Activated B cell treated with CpG ODN at 0.5 μM for 24 hours (primary cell): ENCODE measurements at regions not wholly inside any gene's neighbourhood (a gene's known extent, or its start where the extent isn't known, plus 50 kb on each side); places are given as distances from the start of the nearest gene placed in this dataset.
A peak's percentile ranks its signal among the peaks of the same experiment; 100 is the strongest.
"Not testable (repeated sequence)": the region's sequence is repeated elsewhere in the genome, so short reads cannot be mapped to it uniquely, and the experiment has no call there.

Experiments
- ATAC-seq: fragments of 200-7000 bp; cut with Tn5 transposase; one replicate; pipeline ENCODE4 v1.10.0; 2021; ENCODE audit warnings: low read depth, mild to moderate bottlenecking, moderate library complexity
- CTCF ChIA-PET: fragments of 350-600 bp; sonication (Branson Sonifier 250); formaldehyde crosslinking; loops from one replicate; lab custom pipeline; 2021; ENCODE audit warnings: antibody characterized with exemption; lab: Charles Lee
- POLR2A ChIA-PET: fragments of 350-600 bp; sonication (Branson Sonifier 250); formaldehyde crosslinking; loops from one replicate; lab custom pipeline; 2021; ENCODE audit warnings: antibody characterized with exemption; lab: Charles Lee
- DNase-seq: peaks from one replicate; pipeline ENCODE4 v3.0.0; 2022
- H3K27ac Mint-ChIP-seq: one replicate; pipeline ENCODE4 v1.8.0; 2020; ENCODE audit warnings: mixed read lengths
- H3K27me3 Mint-ChIP-seq: one replicate; pipeline ENCODE4 v1.8.0; 2021; ENCODE audit warnings: mixed read lengths
- H3K36me3 Mint-ChIP-seq: one replicate; pipeline ENCODE4 v1.8.0; 2021; ENCODE audit warnings: low read depth, mixed read lengths
- H3K4me1 Mint-ChIP-seq: one replicate; pipeline ENCODE4 v1.8.0; 2021; ENCODE audit warnings: mixed read lengths
- H3K4me3 Mint-ChIP-seq: one replicate; pipeline ENCODE4 v1.8.0; 2020; ENCODE audit warnings: mild to moderate bottlenecking, mixed read lengths
- H3K9me3 Mint-ChIP-seq: one replicate; pipeline ENCODE4 v1.8.0; 2020; ENCODE audit warnings: mixed read lengths
- CTCF ChIP-seq: fragments of 200-600 bp; IDR thresholded peaks from one replicate; pipeline ENCODE4 v1.8.0; 2022; ENCODE audit warnings: antibody characterized with exemption, mild to moderate bottlenecking
- intact Hi-C: fragments of 100-400 bp; cut with micrococcal nuclease; formaldehyde crosslinking; loops from one replicate; pipeline ENCODE4 v1.15.1; 2024

- ATAC-seq (no peak), DNase-seq (no peak)
- H3K4me1 Mint-ChIP-seq: no peaks in the 10 kb centered on the region
- no peak for TF ChIP-seq CTCF
- H3K36me3 Mint-ChIP-seq: peaks cover 2% of the 10 kb centered on the region
- no peak overlapping the region for H3K4me3 Mint-ChIP-seq
- H3K9me3 Mint-ChIP-seq: peaks cover 5% of the 10 kb centered on the region
- no peak overlapping the region for H3K27ac Mint-ChIP-seq
- intact Hi-C loops: loop anchor here (10.0 kb wide), 1 partner anchor 242 kb away; no protein-coding TSS in a partner anchor
- ChIA-PET CTCF (no interaction called here), POLR2A (no interaction called here)
- H3K27me3 Mint-ChIP-seq: peaks cover 3% of the 10 kb centered on the region
Measured at GRCh38 chr16:88192601-88193000, 190.2 kb upstream of the ZNF469 start.

GRCh38 chr16:88193706-88194396 is 188.9 kb upstream of the ZNF469 start:
- DNase-seq, POLR2A ChIA-PET: not testable (repeated sequence)
- intact Hi-C loops: loop anchor here (10.0 kb wide), 1 partner anchor 241 kb away; no protein-coding TSS in a partner anchor

DNA sequence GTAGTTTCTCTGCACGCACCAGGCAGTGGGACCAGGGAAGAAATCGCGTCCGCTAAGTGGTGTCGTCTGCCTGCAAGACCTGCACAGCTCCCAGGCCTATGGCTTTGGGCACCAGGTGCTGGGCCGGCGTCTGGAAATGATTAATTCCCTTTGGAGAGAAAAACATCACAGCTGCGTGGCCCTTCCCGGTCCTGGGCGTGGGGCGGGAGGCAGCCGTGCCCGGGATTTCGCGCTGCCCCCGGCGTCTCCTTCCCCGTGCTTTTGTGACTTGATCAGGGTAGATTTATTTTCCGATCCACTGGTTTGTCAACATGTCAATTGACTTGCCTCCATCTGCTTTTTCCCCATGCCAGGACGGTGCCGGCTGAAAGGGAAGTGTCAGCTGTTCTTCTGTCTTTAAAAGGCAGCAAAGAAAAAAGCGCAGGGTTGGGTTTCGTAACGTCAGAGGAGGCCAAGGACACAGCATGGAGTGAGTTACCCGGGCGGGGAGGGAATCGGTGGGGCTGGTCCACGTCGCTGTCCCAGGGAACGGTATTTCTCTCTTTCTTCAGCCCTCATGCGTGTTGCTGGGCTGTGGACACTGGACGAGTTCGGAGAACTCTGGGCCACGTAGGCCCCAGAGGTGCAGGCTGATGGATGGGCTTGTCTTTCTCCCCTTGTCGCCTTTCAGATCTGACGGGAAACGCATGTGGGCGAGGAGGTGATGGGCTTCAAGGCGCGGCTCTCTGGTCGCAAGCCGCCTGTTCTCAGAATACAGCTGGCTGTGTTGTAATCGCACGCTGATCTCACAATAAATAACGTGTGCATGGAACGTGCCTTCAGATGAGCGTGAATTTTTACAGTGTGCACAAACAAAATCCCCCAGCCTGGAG is 188.1 kb upstream of the ZNF469 start:
- DNase-seq (no peak), ATAC-seq (no peak)
- Mint-ChIP-seq H3K4me3 (no peak overlapping the region), H3K27me3 (no peaks in the 10 kb centered on the region), H3K36me3 (no peaks in the 10 kb centered on the region), H3K27ac (no peak overlapping the region), H3K4me1 (no peaks in the 10 kb centered on the region), H3K9me3 (peaks cover 3% of the 10 kb centered on the region)
- ChIA-PET CTCF (no interaction called here), POLR2A (no interaction called here)
- TF ChIP-seq CTCF: no peak
- intact Hi-C loops: loop anchor here (10.0 kb wide), 1 partner anchor 240 kb away; no protein-coding TSS in a partner anchor

More at GRCh38 chr16:88193706-88194396, 188.9 kb upstream of the ZNF469 start:
- CTCF ChIA-PET, H3K27me3 Mint-ChIP-seq, H3K27ac Mint-ChIP-seq, H3K4me1 Mint-ChIP-seq, H3K4me3 Mint-ChIP-seq, H3K9me3 Mint-ChIP-seq, H3K36me3 Mint-ChIP-seq: not testable (repeated sequence)
- peak; percentile 93 for ATAC-seq

DNA sequence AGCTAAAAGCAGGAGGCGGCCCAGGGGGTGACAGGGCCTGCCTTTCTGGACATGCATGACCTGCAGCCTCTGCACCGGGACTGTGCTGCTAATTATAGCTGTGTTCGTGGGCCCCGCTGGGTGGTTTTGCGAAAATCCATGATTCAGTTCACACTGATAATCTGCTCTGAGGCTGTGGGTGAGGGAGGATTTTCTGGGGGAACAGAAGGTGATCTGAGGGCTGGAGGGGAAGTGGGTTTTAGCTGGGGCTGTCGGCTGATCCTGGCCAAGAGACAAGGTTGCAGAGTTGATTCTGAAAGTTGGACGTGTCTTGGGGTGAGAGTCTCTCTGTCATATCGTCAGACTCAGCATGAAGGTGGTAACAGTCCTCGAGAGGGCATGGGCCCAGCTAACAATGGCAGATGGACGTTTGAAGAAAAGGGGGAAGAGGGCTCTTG is 187.5 kb upstream of the ZNF469 start:
- no peak for TF ChIP-seq CTCF
- CTCF ChIA-PET: no interaction called here
- intact Hi-C loops: loop anchor here (10.0 kb wide), 1 partner anchor 240 kb away; no protein-coding TSS in a partner anchor

DNA sequence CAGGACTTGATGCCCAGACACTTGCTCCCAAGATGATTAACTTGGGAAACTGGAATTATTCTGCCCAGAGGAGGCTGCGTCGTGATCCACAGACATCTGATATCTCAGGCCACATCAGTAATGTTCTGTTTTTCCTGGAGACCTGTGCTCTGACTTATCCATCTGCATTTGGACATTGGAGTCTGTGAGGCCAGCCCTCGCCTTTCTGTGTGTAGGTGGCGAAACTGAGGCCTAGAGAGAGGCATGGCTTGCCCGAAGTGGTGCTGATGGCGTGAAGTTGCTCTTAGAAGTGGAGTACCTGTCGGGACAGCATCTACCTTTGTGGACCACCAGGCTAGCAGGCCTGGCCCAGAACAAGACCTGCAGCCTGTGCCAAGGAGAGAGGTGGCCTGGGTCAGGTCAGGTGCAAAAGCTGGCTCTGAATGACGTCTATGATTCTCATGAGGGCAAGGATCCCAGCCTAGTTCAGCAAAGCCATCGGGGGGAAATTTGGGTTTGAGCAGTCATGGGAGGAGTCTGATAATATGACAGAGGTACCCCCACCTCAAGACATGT is 186.8 kb upstream of the ZNF469 start:
- POLR2A ChIA-PET: no interaction called here
- intact Hi-C loops: loop anchor here (10.0 kb wide), 1 partner anchor 239 kb away; no protein-coding TSS in a partner anchor
- Mint-ChIP-seq H3K4me1 (no peaks in the 10 kb centered on the region), H3K36me3 (no peaks in the 10 kb centered on the region), H3K27ac (no peak overlapping the region), H3K27me3 (no peaks in the 10 kb centered on the region), H3K4me3 (no peak overlapping the region), H3K9me3 (peaks cover 3% of the 10 kb centered on the region)
- ATAC-seq: no peak
- CTCF ChIA-PET: interaction anchor here (1.0 kb wide), 1 partner anchor 242 kb away, joined by 3 read pairs; no protein-coding TSS in a partner anchor
- no peak for TF ChIP-seq CTCF
- DNase-seq: no peak

More for the DNA sequence above, 187.5 kb upstream of the ZNF469 start:
- Mint-ChIP-seq H3K27ac (no peak overlapping the region), H3K27me3 (no peaks in the 10 kb centered on the region), H3K4me3 (no peak overlapping the region), H3K4me1 (no peaks in the 10 kb centered on the region), H3K36me3 (no peaks in the 10 kb centered on the region), H3K9me3 (peaks cover 3% of the 10 kb centered on the region)
- DNase-seq (no peak), ATAC-seq (no peak)
- POLR2A ChIA-PET: no interaction called here
